ENCODE measurements at regions not wholly inside any gene's neighbourhood (a gene's known extent, or its start where the extent isn't known, plus 50 kb on each side); places are given as distances from the start of the nearest gene placed in this dataset.

- H3K9me3 ChIP-seq (ENCODE audit: low read depth, low read length, poor library complexity, severe bottlenecking): peaks cover 3% of the 10 kb centered on the region
- ChIA-PET CTCF (no interaction called here), POLR2A (ENCODE audit: low non-redundant PET) (no interaction called here)
- no peak for TF ChIP-seq EZH2 (IDR thresholded peaks at IDR 0.05; ENCODE audit: borderline replicate concordance, low read depth, low read length, poor library complexity, severe bottlenecking)
- TF ChIP-seq, protein P1, sequence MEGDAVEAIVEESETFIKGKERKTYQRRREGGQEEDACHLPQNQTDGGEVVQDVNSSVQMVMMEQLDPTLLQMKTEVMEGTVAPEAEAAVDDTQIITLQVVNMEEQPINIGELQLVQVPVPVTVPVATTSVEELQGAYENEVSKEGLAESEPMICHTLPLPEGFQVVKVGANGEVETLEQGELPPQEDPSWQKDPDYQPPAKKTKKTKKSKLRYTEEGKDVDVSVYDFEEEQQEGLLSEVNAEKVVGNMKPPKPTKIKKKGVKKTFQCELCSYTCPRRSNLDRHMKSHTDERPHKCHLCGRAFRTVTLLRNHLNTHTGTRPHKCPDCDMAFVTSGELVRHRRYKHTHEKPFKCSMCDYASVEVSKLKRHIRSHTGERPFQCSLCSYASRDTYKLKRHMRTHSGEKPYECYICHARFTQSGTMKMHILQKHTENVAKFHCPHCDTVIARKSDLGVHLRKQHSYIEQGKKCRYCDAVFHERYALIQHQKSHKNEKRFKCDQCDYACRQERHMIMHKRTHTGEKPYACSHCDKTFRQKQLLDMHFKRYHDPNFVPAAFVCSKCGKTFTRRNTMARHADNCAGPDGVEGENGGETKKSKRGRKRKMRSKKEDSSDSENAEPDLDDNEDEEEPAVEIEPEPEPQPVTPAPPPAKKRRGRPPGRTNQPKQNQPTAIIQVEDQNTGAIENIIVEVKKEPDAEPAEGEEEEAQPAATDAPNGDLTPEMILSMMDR (conservative IDR thresholded peaks at IDR 0.05; ENCODE audit: low read depth, low read length): no peak
- no peaks in the 10 kb centered on the region for H3K4me1 ChIP-seq (ENCODE audit: insufficient read depth, low read length, poor library complexity, severe bottlenecking)
- no peak overlapping the region for H3K27ac ChIP-seq (ENCODE audit: low read depth, low read length, poor library complexity, severe bottlenecking)
- intact Hi-C loops (cut with micrococcal nuclease; ENCODE audit: unreplicated experiment): no loop called here
- H3K27me3 ChIP-seq (replicated peaks; ENCODE audit: insufficient read depth, low read depth, low read length, poor library complexity): no peaks in the 10 kb centered on the region
- no peak overlapping the region for H3K4me3 ChIP-seq (ENCODE audit: low read depth, low read length, poor library complexity, severe bottlenecking)
- no peaks in the 10 kb centered on the region for H3K36me3 ChIP-seq (ENCODE audit: insufficient read depth, low read length, poor library complexity, severe bottlenecking)
- no TSS peak for BruUV-seq (replicated peaks)
- DNase-seq (ENCODE audit: low spot score): no peak
Measured at GRCh38 chr4:60187428-60187827, 1012.7 kb upstream of the ADGRL3 start.

- no peak for TF ChIP-seq EZH2 (IDR thresholded peaks at IDR 0.05; ENCODE audit: borderline replicate concordance, low read depth, low read length, poor library complexity, severe bottlenecking)
- TF ChIP-seq, protein P1 (conservative IDR thresholded peaks at IDR 0.05; ENCODE audit: low read depth, low read length): no peak
- DNase-seq (ENCODE audit: low spot score): no peak
- Histone ChIP-seq H3K9me3 (ENCODE audit: low read depth, low read length, poor library complexity, severe bottlenecking) (peaks cover 3% of the 10 kb centered on the region), H3K27ac (ENCODE audit: low read depth, low read length, poor library complexity, severe bottlenecking) (no peak overlapping the region), H3K36me3 (ENCODE audit: insufficient read depth, low read length, poor library complexity, severe bottlenecking) (no peaks in the 10 kb centered on the region), H3K27me3 (replicated peaks; ENCODE audit: insufficient read depth, low read depth, low read length, poor library complexity) (no peaks in the 10 kb centered on the region), H3K4me1 (ENCODE audit: insufficient read depth, low read length, poor library complexity, severe bottlenecking) (no peaks in the 10 kb centered on the region), H3K4me3 (ENCODE audit: low read depth, low read length, poor library complexity, severe bottlenecking) (no peak overlapping the region)
- ChIA-PET POLR2A (ENCODE audit: low non-redundant PET) (no interaction called here), CTCF (no interaction called here)
- intact Hi-C loops (cut with micrococcal nuclease; ENCODE audit: unreplicated experiment): no loop called here
- no TSS peak for BruUV-seq (replicated peaks)
Measured at GRCh38 chr4:60189286-60189685, 1010.8 kb upstream of the ADGRL3 start.

GRCh38 chr4:60194214-60194613 lies 1005.9 kb upstream of the ADGRL3 start:
- ChIA-PET CTCF (no interaction called here), POLR2A (ENCODE audit: low non-redundant PET) (no interaction called here)
- no TSS peak for BruUV-seq (replicated peaks)
- Histone ChIP-seq H3K4me1 (ENCODE audit: insufficient read depth, low read length, poor library complexity, severe bottlenecking) (no peaks in the 10 kb centered on the region), H3K36me3 (ENCODE audit: insufficient read depth, low read length, poor library complexity, severe bottlenecking) (no peaks in the 10 kb centered on the region), H3K27me3 (replicated peaks; ENCODE audit: insufficient read depth, low read depth, low read length, poor library complexity) (no peaks in the 10 kb centered on the region), H3K4me3 (ENCODE audit: low read depth, low read length, poor library complexity, severe bottlenecking) (no peak overlapping the region), H3K27ac (ENCODE audit: low read depth, low read length, poor library complexity, severe bottlenecking) (no peak overlapping the region), H3K9me3 (ENCODE audit: low read depth, low read length, poor library complexity, severe bottlenecking) (no peaks in the 10 kb centered on the region)
- DNase-seq (ENCODE audit: low spot score): no peak
- TF ChIP-seq, protein P1 (conservative IDR thresholded peaks at IDR 0.05; ENCODE audit: low read depth, low read length): no peak
- TF ChIP-seq EZH2 (IDR thresholded peaks at IDR 0.05; ENCODE audit: borderline replicate concordance, low read depth, low read length, poor library complexity, severe bottlenecking): no peak
- intact Hi-C loops (cut with micrococcal nuclease; ENCODE audit: unreplicated experiment): no loop called here
